Fibroblast of skin of abdomen (primary cell): ENCODE measurements at regions not wholly inside any gene's neighbourhood (a gene's known extent, or its start where the extent isn't known, plus 50 kb on each side); places are given as distances from the start of the nearest gene placed in this dataset.

Source experiments
- DNase-seq: peaks from one replicate; pipeline ENCODE4 v3.0.0-alpha.2; 2013

GRCh38 chr5:110366716-110367115 lies 359.8 kb downstream of the TMEM232 start:
- DNase-seq, result no peak
